ENCODE measurements at regions not wholly inside any gene's neighbourhood (a gene's known extent, or its start where the extent isn't known, plus 50 kb on each side); places are given as distances from the start of the nearest gene placed in this dataset.

DNA sequence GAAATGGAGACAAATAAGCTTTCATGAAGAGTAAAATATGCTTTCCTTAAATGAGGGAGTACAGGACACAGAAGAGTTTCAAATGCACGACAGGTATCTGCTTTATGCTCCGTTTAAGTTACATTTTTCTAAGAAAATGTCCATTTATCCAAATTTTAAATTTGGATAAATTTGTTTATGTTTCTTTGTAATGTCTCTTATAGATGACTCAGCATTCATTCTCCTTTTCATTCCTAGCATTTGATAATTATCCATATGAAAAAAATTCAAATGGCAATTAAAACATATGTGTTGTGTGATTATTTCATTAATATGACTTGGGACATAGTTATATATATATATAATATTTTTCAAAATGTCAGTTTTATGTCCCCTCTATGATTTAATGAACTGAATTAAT is 1449.3 kb downstream of the SLITRK1 start:
- TF ChIP-seq, protein P1, sequence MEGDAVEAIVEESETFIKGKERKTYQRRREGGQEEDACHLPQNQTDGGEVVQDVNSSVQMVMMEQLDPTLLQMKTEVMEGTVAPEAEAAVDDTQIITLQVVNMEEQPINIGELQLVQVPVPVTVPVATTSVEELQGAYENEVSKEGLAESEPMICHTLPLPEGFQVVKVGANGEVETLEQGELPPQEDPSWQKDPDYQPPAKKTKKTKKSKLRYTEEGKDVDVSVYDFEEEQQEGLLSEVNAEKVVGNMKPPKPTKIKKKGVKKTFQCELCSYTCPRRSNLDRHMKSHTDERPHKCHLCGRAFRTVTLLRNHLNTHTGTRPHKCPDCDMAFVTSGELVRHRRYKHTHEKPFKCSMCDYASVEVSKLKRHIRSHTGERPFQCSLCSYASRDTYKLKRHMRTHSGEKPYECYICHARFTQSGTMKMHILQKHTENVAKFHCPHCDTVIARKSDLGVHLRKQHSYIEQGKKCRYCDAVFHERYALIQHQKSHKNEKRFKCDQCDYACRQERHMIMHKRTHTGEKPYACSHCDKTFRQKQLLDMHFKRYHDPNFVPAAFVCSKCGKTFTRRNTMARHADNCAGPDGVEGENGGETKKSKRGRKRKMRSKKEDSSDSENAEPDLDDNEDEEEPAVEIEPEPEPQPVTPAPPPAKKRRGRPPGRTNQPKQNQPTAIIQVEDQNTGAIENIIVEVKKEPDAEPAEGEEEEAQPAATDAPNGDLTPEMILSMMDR (IDR thresholded peaks at IDR 0.05) = no peak
- TF ChIP-seq POLR2A (IDR thresholded peaks at IDR 0.05) = no peak
- no peaks in the 10 kb centered on the region for H3K4me1 ChIP-seq
- DNase-seq = no peak
- no peak overlapping the region for H3K27ac ChIP-seq
- no peak overlapping the region for H3K4me3 ChIP-seq
- WGBS, 2 donors = 82 to 88% methylated on average over 2 of the region's 2 CpGs
- intact Hi-C loops (cut with DNase I) = no loop called here
- no peaks in the 10 kb centered on the region for H3K9me3 ChIP-seq
- no peaks in the 10 kb centered on the region for H3K36me3 ChIP-seq
- no peaks in the 10 kb centered on the region for H3K27me3 ChIP-seq

DNA sequence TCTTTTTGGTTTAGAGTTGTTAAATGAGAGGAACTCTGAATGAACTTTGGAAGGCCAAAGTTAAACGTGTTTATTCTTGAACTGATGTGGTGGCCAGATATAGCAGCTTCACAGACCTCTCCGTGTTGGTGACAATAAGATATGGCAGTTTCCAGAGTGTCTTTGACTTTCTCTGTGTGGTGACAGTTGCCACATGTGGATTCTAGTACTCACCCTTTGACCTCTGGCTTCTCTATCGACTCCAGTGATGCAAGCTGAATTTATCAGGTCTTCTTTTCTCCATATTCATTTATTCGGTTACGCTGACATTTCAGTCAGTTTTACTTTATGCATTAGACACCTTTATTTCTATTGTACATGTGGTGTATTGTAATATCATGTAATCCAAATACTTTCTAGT is 1469.5 kb downstream of the SLITRK1 start:
- TF ChIP-seq EP300 (IDR thresholded peaks at IDR 0.05) (no peak), POLR2A (IDR thresholded peaks at IDR 0.05) (no peak)
- TF ChIP-seq, protein P1 (IDR thresholded peaks at IDR 0.05) = no peak
- Histone ChIP-seq H3K36me3 (no peaks in the 10 kb centered on the region), H3K9me3 (no peaks in the 10 kb centered on the region), H3K27ac (no peak overlapping the region), H3K27me3 (no peaks in the 10 kb centered on the region), H3K4me3 (no peak overlapping the region), H3K4me1 (no peaks in the 10 kb centered on the region)
- intact Hi-C loops (cut with DNase I) = no loop called here
- 67 to 70% methylated on average over 5 of the region's 5 CpGs for WGBS, 2 donors
- DNase-seq = no peak

DNA sequence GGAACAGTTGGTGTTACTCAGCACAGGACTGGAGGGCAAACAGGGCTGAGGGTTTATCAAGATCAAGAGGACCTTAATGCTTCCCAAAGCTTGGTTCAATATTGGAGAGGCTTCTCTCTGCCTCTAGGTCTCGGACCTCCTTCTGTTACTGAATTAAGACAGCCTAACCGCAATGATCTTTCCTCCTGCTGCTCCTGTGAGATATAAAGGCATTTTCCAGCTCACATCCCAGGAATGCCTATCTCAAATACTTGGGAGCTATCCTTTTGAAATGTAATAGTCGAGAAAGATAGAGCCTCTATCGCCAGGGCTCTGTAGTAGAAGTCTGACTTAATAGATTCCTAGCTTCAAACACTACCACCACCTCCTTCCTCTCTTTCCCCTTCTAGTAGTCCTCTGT is 1475.0 kb downstream of the SLITRK1 start:
- TF ChIP-seq POLR2A (IDR thresholded peaks at IDR 0.05) (no peak), POLR2AphosphoS5 (IDR thresholded peaks at IDR 0.05) (no peak), EP300 (IDR thresholded peaks at IDR 0.05) (no peak)
- TF ChIP-seq, protein P1 (IDR thresholded peaks at IDR 0.05) = no peak
- H3K4me3 ChIP-seq = no peak overlapping the region
- H3K9me3 ChIP-seq = peaks cover 0 to under 1% (median 0%) of the 10 kb centered on the region in 4 donors
- intact Hi-C loops (cut with DNase I) = no loop called here
- no peaks in the 10 kb centered on the region for H3K36me3 ChIP-seq
- DNase-seq = no peak
- H3K4me1 ChIP-seq = no peaks in the 10 kb centered on the region
- no peak overlapping the region for H3K27ac ChIP-seq
- no peaks in the 10 kb centered on the region for H3K27me3 ChIP-seq
- 84 to 88% methylated on average over 4 of the region's 4 CpGs for WGBS, 2 donors

DNA sequence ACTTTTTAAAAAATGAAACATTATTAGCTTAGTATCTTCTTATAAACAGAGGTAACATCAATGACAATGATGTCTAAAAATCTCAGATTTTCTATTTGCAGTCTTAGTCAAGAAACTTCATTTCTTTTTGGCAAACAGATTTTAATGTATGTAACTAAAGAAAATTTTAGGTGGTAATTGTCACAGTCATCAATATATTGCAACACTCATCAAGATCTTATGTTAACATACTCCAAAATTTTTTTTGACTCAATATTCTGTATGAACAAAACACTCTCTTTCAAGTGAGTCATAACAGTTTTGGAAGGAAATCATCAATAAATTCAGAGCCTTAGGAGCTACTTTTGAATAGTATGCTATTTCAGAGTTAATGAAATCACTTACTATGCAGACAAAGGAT is 1507.6 kb downstream of the SLITRK1 start:
- no peaks in the 10 kb centered on the region for H3K36me3 ChIP-seq
- H3K27me3 ChIP-seq = no peaks in the 10 kb centered on the region
- no peak overlapping the region for H3K27ac ChIP-seq
- no peaks in the 10 kb centered on the region for H3K9me3 ChIP-seq
- no peak for TF ChIP-seq POLR2A (IDR thresholded peaks at IDR 0.05)
- no peak overlapping the region for H3K4me3 ChIP-seq
- H3K4me1 ChIP-seq = no peaks in the 10 kb centered on the region
- DNase-seq = no peak
- intact Hi-C loops (cut with DNase I) = no loop called here

DNA sequence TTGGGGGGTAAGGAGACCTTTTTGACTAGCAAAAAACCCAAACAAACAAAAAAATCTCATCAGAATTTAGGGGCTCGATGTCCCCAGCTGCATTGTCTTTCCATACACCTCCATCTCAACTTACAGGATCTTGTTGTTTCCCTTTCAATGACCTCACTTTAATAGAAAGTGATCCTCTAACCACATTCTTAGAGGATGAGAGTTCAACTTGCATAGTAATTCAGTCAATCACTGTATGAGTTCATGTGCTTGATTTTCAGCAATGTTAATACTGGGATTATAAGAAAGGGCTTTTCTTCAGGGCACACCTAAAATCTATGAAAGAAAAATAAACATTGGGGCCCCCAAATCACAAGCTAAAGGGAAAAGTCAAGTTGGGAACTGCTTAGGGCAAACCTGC is 1512.0 kb downstream of the SLITRK1 start:
- 31 to 80% methylated on average over 1 of the region's 1 CpG for WGBS, 2 donors
- intact Hi-C loops (cut with DNase I) = no loop called here
- no peak for TF ChIP-seq EP300 (IDR thresholded peaks at IDR 0.05)
- TF ChIP-seq POLR2A (IDR thresholded peaks at IDR 0.05) = no peak
- TF ChIP-seq, protein P1 (IDR thresholded peaks at IDR 0.05) = no peak
- TF ChIP-seq POLR2AphosphoS5 (IDR thresholded peaks at IDR 0.05) = no peak

More for the DNA sequence above, 1512.0 kb downstream of the SLITRK1 start:
- Histone ChIP-seq H3K27ac (no peak overlapping the region), H3K36me3 (no peaks in the 10 kb centered on the region), H3K4me3 (no peak overlapping the region), H3K27me3 (no peaks in the 10 kb centered on the region), H3K9me3 (no peaks in the 10 kb centered on the region), H3K4me1 (no peaks in the 10 kb centered on the region)
- no peak for DNase-seq

All from sigmoid colon (tissue), 6 donors.